ENCODE measurements at regions not wholly inside any gene's neighbourhood (a gene's known extent, or its start where the extent isn't known, plus 50 kb on each side); places are given as distances from the start of the nearest gene placed in this dataset.

DNA sequence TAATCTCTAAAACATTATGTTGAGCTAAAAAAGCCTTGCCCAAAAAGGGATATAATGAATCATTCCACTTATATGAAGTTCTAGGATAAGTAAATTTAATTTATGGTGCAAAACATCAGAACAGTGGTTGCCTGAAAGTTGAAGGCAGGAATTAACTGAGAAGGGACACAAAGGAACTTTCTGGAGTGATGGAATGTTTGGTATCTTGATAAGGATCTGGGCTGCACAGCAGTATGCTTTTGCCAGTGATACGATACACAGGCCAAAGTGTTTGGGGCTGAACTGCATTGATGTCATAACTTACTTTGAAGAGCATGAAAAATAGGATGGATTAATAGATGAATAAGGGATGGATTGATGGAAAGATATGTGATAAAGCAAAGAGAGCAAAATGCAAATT lies 146.1 kb upstream of the LRFN2 start:
- POLR2A ChIA-PET (ENCODE audit: low non-redundant PET) = no interaction called here
- TF ChIP-seq, protein P1, sequence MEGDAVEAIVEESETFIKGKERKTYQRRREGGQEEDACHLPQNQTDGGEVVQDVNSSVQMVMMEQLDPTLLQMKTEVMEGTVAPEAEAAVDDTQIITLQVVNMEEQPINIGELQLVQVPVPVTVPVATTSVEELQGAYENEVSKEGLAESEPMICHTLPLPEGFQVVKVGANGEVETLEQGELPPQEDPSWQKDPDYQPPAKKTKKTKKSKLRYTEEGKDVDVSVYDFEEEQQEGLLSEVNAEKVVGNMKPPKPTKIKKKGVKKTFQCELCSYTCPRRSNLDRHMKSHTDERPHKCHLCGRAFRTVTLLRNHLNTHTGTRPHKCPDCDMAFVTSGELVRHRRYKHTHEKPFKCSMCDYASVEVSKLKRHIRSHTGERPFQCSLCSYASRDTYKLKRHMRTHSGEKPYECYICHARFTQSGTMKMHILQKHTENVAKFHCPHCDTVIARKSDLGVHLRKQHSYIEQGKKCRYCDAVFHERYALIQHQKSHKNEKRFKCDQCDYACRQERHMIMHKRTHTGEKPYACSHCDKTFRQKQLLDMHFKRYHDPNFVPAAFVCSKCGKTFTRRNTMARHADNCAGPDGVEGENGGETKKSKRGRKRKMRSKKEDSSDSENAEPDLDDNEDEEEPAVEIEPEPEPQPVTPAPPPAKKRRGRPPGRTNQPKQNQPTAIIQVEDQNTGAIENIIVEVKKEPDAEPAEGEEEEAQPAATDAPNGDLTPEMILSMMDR (conservative IDR thresholded peaks at IDR 0.05; ENCODE audit: low read depth) = no peak
- no peak overlapping the region for H3K27ac ChIP-seq

DNA sequence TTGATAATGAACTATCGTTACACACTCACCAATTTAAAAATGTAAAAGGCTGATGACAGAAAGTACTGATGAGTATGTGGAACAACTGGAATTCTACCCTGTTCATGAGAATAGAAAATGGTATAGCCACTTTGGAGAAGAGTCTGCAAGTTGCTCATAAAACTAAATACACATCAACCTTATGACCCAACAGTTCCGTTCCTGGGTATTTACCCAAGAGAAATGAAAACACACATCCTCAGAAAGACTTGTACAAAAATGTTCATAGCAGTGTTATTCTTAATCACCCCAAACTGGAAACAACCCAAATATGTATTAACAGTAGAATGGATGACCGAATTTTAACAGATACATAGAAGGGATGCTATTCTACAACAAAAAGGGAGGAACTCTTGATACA lies 145.7 kb upstream of the LRFN2 start:
- ChIA-PET POLR2A (ENCODE audit: low non-redundant PET) (no interaction called here), CTCF (interaction anchor here (0.6 kb wide), 1 partner anchor 1898 kb away, joined by 3 read pairs; no protein-coding TSS in a partner anchor)
- TF ChIP-seq, protein P1 (conservative IDR thresholded peaks at IDR 0.05; ENCODE audit: low read depth) = no peak
- no peak overlapping the region for H3K27ac ChIP-seq
- no peak for DNase-seq (ENCODE audit: low spot score)

More for the DNA sequence above, 146.1 kb upstream of the LRFN2 start:
- DNase-seq (ENCODE audit: low spot score) = no peak
- CTCF ChIA-PET = no interaction called here

DNA sequence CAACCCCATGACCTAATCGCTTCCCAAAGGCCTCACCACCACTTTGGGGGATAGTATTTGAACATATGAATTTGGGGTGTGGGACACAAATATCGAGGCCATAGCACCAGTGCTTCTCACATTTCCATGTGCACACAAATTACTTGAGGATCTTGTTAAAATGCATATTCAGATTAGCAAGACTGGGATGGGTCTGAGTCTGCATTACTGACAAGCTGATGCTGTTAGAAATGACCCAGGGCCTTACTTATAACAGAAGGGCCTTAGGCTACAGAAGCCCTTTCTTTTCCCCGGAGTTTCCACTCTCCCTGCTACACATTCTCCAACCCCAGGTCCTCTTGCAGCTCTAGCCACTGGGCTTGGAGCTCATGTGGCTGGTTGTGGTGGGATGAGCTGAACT lies 141.5 kb upstream of the LRFN2 start:
- TF ChIP-seq, protein P1 (conservative IDR thresholded peaks at IDR 0.05; ENCODE audit: low read depth) = no peak
- H3K27ac ChIP-seq = no peak overlapping the region
- POLR2A ChIA-PET (ENCODE audit: low non-redundant PET) = no interaction called here
- DNase-seq (ENCODE audit: low spot score) = no peak
- CTCF ChIA-PET = interaction anchor here (0.7 kb wide), 1 partner anchor 419 kb away, joined by 4 read pairs; no protein-coding TSS in a partner anchor

DNA sequence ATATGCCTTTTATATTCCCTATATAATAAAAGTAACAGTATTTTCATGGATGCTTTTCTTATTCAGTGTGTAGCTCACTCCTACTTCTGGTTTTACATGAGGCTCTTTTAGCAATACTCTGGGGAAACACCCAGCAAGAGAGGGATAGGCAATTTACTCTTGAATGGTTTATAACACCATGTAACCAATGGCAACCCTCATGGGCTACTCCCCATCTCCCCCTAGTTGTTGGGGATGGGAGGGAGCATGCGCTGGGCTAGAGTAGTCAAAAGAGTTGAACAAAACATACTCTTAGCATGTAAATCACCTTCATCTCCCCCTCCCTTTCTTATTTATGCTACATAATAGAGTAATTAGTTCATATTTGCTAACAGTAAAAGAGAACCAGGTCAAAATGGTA lies 140.1 kb upstream of the LRFN2 start:
- DNase-seq (ENCODE audit: low spot score) = no peak
- TF ChIP-seq, protein P1 (conservative IDR thresholded peaks at IDR 0.05; ENCODE audit: low read depth) = no peak
- POLR2A ChIA-PET (ENCODE audit: low non-redundant PET) = no interaction called here
- H3K27ac ChIP-seq = no peak overlapping the region
- CTCF ChIA-PET = no interaction called here

DNA sequence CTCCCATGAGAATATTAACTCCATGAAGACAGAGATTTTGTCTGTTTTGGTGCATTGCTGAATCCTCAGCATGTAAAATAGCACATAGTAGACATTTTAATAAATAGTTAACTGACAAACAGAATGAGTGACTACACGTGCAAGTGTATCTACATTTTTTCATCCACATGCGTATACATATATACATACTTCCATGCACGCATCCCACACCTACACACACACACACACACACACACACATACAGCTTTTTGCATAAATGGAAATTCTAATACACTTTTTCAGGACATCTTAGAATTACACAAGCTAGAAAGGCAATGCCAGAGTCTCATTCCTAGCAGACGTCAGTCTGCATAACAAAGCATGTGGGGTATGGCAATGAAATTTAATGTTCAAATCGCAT lies 139.7 kb upstream of the LRFN2 start:
- no peak overlapping the region for H3K27ac ChIP-seq
- no peak for DNase-seq (ENCODE audit: low spot score)
- TF ChIP-seq, protein P1 (conservative IDR thresholded peaks at IDR 0.05; ENCODE audit: low read depth) = no peak
- ChIA-PET POLR2A (ENCODE audit: low non-redundant PET) (no interaction called here), CTCF (no interaction called here)

DNA sequence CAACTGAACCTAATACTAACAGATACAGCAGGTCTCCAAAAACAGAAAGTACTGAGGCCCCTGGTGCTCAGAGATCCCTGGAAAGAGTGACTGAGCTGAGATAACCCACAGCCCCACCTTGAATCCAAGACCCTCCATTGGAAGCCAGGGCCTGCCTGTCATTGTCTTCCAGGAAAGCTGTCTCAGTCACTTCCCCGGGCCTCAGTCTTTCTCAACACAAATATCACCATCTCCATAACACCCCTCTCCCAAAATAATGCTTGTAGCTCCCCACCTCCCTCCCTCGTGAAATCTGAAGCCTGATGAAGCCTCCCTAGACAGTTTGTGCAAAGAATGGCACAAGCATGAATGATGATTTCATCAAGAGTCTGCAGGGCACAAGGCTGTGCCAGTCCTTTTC lies 138.2 kb upstream of the LRFN2 start:
- TF ChIP-seq, protein P1 (conservative IDR thresholded peaks at IDR 0.05; ENCODE audit: low read depth) = no peak
- no peak overlapping the region for H3K27ac ChIP-seq
- ChIA-PET CTCF (no interaction called here), POLR2A (ENCODE audit: low non-redundant PET) (no interaction called here)
- DNase-seq (ENCODE audit: low spot score) = no peak

DNA sequence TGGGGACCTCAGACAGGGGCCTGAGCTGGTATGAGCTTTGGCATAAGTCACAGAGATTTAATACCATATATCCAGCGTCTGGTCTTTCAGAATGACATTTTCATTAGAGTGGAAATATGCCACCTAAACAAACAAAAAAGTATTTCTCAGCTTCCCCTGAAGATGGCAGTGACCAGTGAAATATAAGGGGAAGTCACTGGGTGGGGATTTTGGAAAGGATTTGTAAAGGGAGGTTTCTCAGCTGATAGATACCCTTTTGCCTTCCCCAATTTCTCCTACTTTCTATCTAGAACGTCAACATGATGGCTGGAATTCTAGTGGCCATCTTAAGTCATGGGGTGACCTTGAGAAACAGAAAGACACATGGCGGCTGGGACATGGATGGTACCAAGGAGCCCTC lies 137.7 kb upstream of the LRFN2 start:
- CTCF ChIA-PET = no interaction called here
- H3K27ac ChIP-seq = no peak overlapping the region
- TF ChIP-seq, protein P1 (conservative IDR thresholded peaks at IDR 0.05; ENCODE audit: low read depth) = no peak
- POLR2A ChIA-PET (ENCODE audit: low non-redundant PET) = no interaction called here
- no peak for DNase-seq (ENCODE audit: low spot score)
